ENCODE measurements at regions not wholly inside any gene's neighbourhood (a gene's known extent, or its start where the extent isn't known, plus 50 kb on each side); places are given as distances from the start of the nearest gene placed in this dataset.

GRCh38 chr2:129880971-129881370 lies 98.5 kb upstream of the RAB6C start:
- in situ Hi-C loops (cut with HindIII; ENCODE audit: extremely low pct_ligation_motif_present, low pct_unique_long_range_greater_than_20kb) = no loop called here
- Histone ChIP-seq H3K36me3 (replicated peaks in 1 of 2; ENCODE audit: control insufficient read depth in 1 of 2, insufficient read depth in 2 of 2, low read length in 2 of 2) (no peaks in the 10 kb centered on the region), H3K4me1 (ENCODE audit: insufficient read depth, low read length) (no peaks in the 10 kb centered on the region), H3K9ac (ENCODE audit: insufficient read depth, low read depth, low read length) (no peak overlapping the region), H4K20me1 (ENCODE audit: insufficient read depth, low read length) (no peaks in the 10 kb centered on the region), H3K79me2 (ENCODE audit: insufficient read depth, low read length) (no peaks in the 10 kb centered on the region), H3K4me3 (replicated peaks in 1 of 3; ENCODE audit: insufficient read depth in 1 of 3, low read depth in 2 of 3, low read length in 3 of 3) (no peak overlapping the region), H2AFZ (ENCODE audit: low read length) (no peak overlapping the region), H3K27ac (ENCODE audit: extremely low read length, insufficient read depth, low read length) (no peak overlapping the region), H3K4me2 (ENCODE audit: low read depth, low read length) (no peak overlapping the region), H3K9me3 (ENCODE audit: low read length) (no peaks in the 10 kb centered on the region), H3K27me3 (ENCODE audit: control insufficient read depth in 1 of 2, insufficient read depth in 2 of 2, low read length in 2 of 2) (peaks cover 2 to 48% of the 10 kb centered on the region in 2 experiments; a peak in 3 of 5 replicates)
- no peak for FAIRE-seq
- no peak for ATAC-seq
- no peak for DNase-seq (ENCODE audit: low spot score)
- TF ChIP-seq NONO (IDR thresholded peaks at IDR 0.05) (no peak), NONO (CRISPR knock-in tag; conservative IDR thresholded peaks at IDR 0.05) (no peak), IRX3 (CRISPR knock-in tag; IDR thresholded peaks at IDR 0.05; ENCODE audit: borderline replicate concordance, low read depth) (no peak), THAP9 (CRISPR knock-in tag; IDR thresholded peaks at IDR 0.05; ENCODE audit: borderline replicate concordance) (no peak), SKIL (CRISPR knock-in tag; IDR thresholded peaks at IDR 0.05; ENCODE audit: borderline replicate concordance) (no peak), TBX3 (IDR thresholded peaks at IDR 0.05; ENCODE audit: borderline replicate concordance) (no peak), HNRNPLL (IDR thresholded peaks at IDR 0.05; ENCODE audit: low read depth, low read length, poor library complexity, severe bottlenecking) (no peak)
- no TSS peak for BruUV-seq (replicated peaks)
- ChIA-PET CTCF (ENCODE audit: low intra/inter-chr PET ratio, low total read pairs) (no interaction called here), POLR2A (no interaction called here)
- WGBS (ENCODE audit: low lambda C conversion rate) = 9% methylated on average over 6 of the region's 6 CpGs
- intact Hi-C loops (cut with micrococcal nuclease; ENCODE audit: unreplicated experiment) = no loop called here
